ENCODE measurements at regions not wholly inside any gene's neighbourhood (a gene's known extent, or its start where the extent isn't known, plus 50 kb on each side); places are given as distances from the start of the nearest gene placed in this dataset.

GRCh38 chr2:144830543-144830942 is 310.6 kb upstream of the ZEB2 start:
- no peak overlapping the region for H3K4me3 ChIP-seq (replicated peaks; ENCODE audit: low read depth, low read length)
- no peak for DNase-seq (ENCODE audit: extremely low read depth, low read depth)
- no peak for TF ChIP-seq CTCF (IDR thresholded peaks at IDR 0.05; ENCODE audit: low read depth, low read length, missing control alignments)

GRCh38 chr2:144827404-144827803 is 307.5 kb upstream of the ZEB2 start:
- no peak overlapping the region for H3K4me3 ChIP-seq (replicated peaks; ENCODE audit: low read depth, low read length)
- no peak for TF ChIP-seq CTCF (IDR thresholded peaks at IDR 0.05; ENCODE audit: low read depth, low read length, missing control alignments)
- DNase-seq (ENCODE audit: extremely low read depth, low read depth), result no peak

DNA sequence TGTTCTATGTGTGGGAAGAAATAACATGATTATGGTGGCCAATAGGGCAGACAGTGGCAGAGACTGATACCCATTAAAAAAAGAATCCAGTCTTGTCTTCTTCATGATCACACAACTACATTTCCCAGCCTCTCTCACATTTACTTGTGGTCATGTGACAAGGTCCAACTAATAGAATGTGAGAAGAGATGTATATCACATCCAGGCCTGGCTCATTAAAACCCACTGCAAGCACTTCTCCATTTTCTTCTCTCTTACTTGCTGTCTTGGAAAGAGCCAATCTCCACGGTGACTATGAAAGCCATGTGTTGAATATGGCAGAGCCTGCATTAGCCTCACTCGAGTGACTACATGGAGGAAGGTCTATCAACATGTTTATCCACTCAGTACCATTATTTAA is 306.2 kb upstream of the ZEB2 start:
- H3K4me3 ChIP-seq (replicated peaks; ENCODE audit: low read depth, low read length), result no peak overlapping the region
- no peak for TF ChIP-seq CTCF (IDR thresholded peaks at IDR 0.05; ENCODE audit: low read depth, low read length, missing control alignments)
- DNase-seq (ENCODE audit: extremely low read depth, low read depth), result no peak

DNA sequence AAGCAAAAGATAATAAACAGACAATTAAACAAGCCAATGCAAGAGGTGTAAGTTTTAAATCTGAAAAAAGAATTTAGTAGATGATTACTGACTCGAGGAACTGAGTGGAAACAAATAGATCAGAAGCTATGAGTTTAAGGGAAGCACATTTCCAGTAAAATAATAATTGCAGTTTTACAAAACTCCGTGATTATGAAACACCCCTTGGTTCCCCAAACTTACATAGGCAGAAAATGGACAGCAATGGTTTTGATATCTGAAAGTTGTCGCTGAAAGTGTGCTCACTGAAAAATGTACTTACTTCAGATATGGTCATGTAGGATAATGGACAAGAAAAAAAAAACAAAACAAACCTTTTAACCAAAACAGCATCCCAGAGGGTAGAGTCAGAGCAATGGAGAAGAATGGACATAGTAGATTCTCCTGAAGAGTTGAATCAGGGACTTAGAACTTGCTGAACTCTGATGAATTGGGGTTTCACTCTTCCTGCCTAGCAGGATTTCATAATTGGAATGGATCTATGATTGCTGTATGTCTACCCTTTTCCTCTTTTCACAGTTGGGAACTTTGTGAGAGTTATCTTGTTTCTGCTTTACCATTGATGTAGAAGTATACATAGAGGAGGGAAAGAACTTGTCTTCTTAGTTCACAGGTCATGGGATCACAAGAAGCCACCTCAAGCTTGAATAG is 305.6 kb upstream of the ZEB2 start:
- DNase-seq (ENCODE audit: extremely low read depth, low read depth), result no peak
- H3K4me3 ChIP-seq (replicated peaks; ENCODE audit: low read depth, low read length), result no peak overlapping the region
- no peak for TF ChIP-seq CTCF (IDR thresholded peaks at IDR 0.05; ENCODE audit: low read depth, low read length, missing control alignments)

DNA sequence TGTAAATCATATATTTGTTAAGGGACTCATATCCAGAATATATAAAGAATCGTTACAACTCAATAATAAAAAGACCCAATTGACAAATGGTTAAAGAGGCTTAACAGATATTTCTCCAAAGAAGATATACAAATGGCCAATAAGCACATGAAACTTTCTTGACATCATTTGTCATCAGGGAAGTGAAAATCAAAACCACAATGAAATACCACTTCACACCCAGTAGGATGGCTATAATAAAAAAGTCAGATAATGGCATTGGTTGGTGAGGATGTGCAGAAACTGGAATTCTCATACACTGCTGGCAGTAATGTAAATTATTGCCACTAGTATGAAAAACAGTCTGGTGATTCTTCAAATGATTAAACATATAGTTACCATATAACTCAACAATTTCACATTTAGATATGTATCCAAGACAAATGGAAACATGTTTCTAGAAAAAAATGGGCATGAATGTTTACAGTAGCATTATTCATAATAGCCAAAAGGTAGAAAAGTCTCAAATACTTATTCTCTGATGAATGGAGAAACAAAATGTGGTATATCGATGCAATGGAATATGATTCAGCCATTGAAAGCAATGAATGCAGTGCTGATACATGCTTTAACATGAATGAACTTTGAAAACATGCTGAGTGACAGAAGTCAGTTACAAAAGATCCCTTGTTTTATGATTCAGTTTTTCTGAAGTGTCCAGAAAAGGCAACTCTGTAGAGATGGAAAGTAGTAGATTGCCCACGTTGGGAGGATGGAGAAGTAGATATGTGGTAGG is 304.6 kb upstream of the ZEB2 start:
- no peak for TF ChIP-seq CTCF (IDR thresholded peaks at IDR 0.05; ENCODE audit: low read depth, low read length, missing control alignments)
- no peak for DNase-seq (ENCODE audit: extremely low read depth, low read depth)
- H3K4me3 ChIP-seq (replicated peaks; ENCODE audit: low read depth, low read length), result no peak overlapping the region

GRCh38 chr2:144822966-144823365 is 303.0 kb upstream of the ZEB2 start:
- DNase-seq (ENCODE audit: extremely low read depth, low read depth), result no peak
- no peak for TF ChIP-seq CTCF (IDR thresholded peaks at IDR 0.05; ENCODE audit: low read depth, low read length, missing control alignments)
- H3K4me3 ChIP-seq (replicated peaks; ENCODE audit: low read depth, low read length), result no peak overlapping the region

Measured in HFF-Myc (cell line).